Activated naive CD4-positive, alpha-beta T cell treated with anti-CD3 and anti-CD28 coated beads, Interleukin-2, amount 50 U/mL, for 72 hours (primary cell): ENCODE measurements at regions not wholly inside any gene's neighbourhood (a gene's known extent, or its start where the extent isn't known, plus 50 kb on each side); places are given as distances from the start of the nearest gene placed in this dataset.
A peak's percentile ranks its signal among the peaks of the same experiment; 100 is the strongest.

Experiments
- ATAC-seq, 2 donors: fragments of 150-1000 bp; cut with Tn5 transposase; 2 replicates each; pipeline ENCODE4 v1.10.0; 2021; ENCODE audit warnings: mild to moderate bottlenecking in 2 of 2, moderate library complexity in 2 of 2
- DNase-seq, 2 donors: peaks; one replicate each; pipeline ENCODE4 v3.0.0; 2021 to 2022; ENCODE audit warnings: low spot score in 2 of 2
- H3K27ac Mint-ChIP-seq, 2 donors: one replicate each; pipeline ENCODE4 v1.8.0; 2022; ENCODE audit warnings: mild to moderate bottlenecking in 2 of 2, mixed read lengths in 2 of 2
- H3K36me3 Mint-ChIP-seq, 2 donors: one replicate each; pipeline ENCODE4 v1.8.0; 2022; ENCODE audit warnings: mixed read lengths in 2 of 2
- H3K9me3 Mint-ChIP-seq, 2 donors: one replicate each; pipeline ENCODE4 v1.8.0; 2022; ENCODE audit warnings: mixed read lengths in 2 of 2

- ATAC-seq, result no peak
- DNase-seq, result no peak
- peaks cover 4% of the 10 kb centered on the region in 2 donors for H3K9me3 Mint-ChIP-seq
- no peak overlapping the region for H3K27ac Mint-ChIP-seq
- no peaks in the 10 kb centered on the region for H3K36me3 Mint-ChIP-seq
Measured at GRCh38 chr12:45102818-45103217, 51.9 kb upstream of the DBX2 start.

GRCh38 chr12:45105996-45106395, 55.1 kb upstream of the DBX2 start:
- Mint-ChIP-seq H3K27ac (no peak overlapping the region), H3K9me3 (peaks cover 0 to 4% of the 10 kb centered on the region in 2 donors), H3K36me3 (no peaks in the 10 kb centered on the region)
- ATAC-seq (no peak), DNase-seq (no peak)

- Mint-ChIP-seq H3K36me3 (no peaks in the 10 kb centered on the region), H3K27ac (no peak overlapping the region), H3K9me3 (no peaks in the 10 kb centered on the region)
- ATAC-seq (no peak), DNase-seq (no peak)
Measured at GRCh38 chr12:45112306-45112705, 61.4 kb upstream of the DBX2 start.

GRCh38 chr12:45121224-45121623, 70.3 kb upstream of the DBX2 start:
- ATAC-seq (no peak), DNase-seq (no peak)
- H3K27ac Mint-ChIP-seq, result no peak overlapping the region
- no peaks in the 10 kb centered on the region for H3K9me3 Mint-ChIP-seq
- no peaks in the 10 kb centered on the region for H3K36me3 Mint-ChIP-seq

- Mint-ChIP-seq H3K27ac (no peak overlapping the region), H3K36me3 (no peaks in the 10 kb centered on the region), H3K9me3 (no peaks in the 10 kb centered on the region)
- no peak for ATAC-seq
- no peak for DNase-seq
Measured at GRCh38 chr12:45122768-45123380, 72.0 kb upstream of the DBX2 start.

- ATAC-seq, result no peak
- H3K27ac Mint-ChIP-seq, result no peak overlapping the region
- no peaks in the 10 kb centered on the region for H3K9me3 Mint-ChIP-seq
Measured at GRCh38 chr12:45124485-45125155, 73.7 kb upstream of the DBX2 start.

GRCh38 chr12:45125997-45126396, 75.1 kb upstream of the DBX2 start:
- ATAC-seq (no peak), DNase-seq (no peak)
- H3K36me3 Mint-ChIP-seq, result no peaks in the 10 kb centered on the region
- no peak overlapping the region for H3K27ac Mint-ChIP-seq
- H3K9me3 Mint-ChIP-seq, result no peaks in the 10 kb centered on the region

More at GRCh38 chr12:45124485-45125155, 73.7 kb upstream of the DBX2 start:
- no peaks in the 10 kb centered on the region for H3K36me3 Mint-ChIP-seq
- no peak for DNase-seq

GRCh38 chr12:45128637-45129036, 77.7 kb upstream of the DBX2 start:
- ATAC-seq, result no peak
- no peak for DNase-seq
- Mint-ChIP-seq H3K9me3 (no peaks in the 10 kb centered on the region), H3K36me3 (no peaks in the 10 kb centered on the region), H3K27ac (no peak overlapping the region)

- ATAC-seq (peak; percentile 28 to 72), DNase-seq (peak in 1 of 2 donors; percentile 48)
- no peaks in the 10 kb centered on the region for H3K36me3 Mint-ChIP-seq
- no peaks in the 10 kb centered on the region for H3K9me3 Mint-ChIP-seq
- no peak overlapping the region for H3K27ac Mint-ChIP-seq
Measured at GRCh38 chr12:45130881-45131281, 80.0 kb upstream of the DBX2 start.

- no peak for DNase-seq
- no peak overlapping the region for H3K27ac Mint-ChIP-seq
- no peak for ATAC-seq
- no peaks in the 10 kb centered on the region for H3K9me3 Mint-ChIP-seq
- no peaks in the 10 kb centered on the region for H3K36me3 Mint-ChIP-seq
Measured at GRCh38 chr12:45131506-45131905, 80.6 kb upstream of the DBX2 start.

GRCh38 chr12:45138609-45139008, 77.3 kb upstream of the ANO6 start:
- Mint-ChIP-seq H3K36me3 (no peaks in the 10 kb centered on the region), H3K27ac (no peak overlapping the region), H3K9me3 (no peaks in the 10 kb centered on the region)
- ATAC-seq (no peak), DNase-seq (no peak)

- no peak for ATAC-seq
Measured at GRCh38 chr12:45148006-45148405, 67.9 kb upstream of the ANO6 start.

GRCh38 chr12:45148619-45149018, 67.3 kb upstream of the ANO6 start:
- DNase-seq (no peak), ATAC-seq (no peak)
- Mint-ChIP-seq H3K27ac (no peak overlapping the region), H3K36me3 (peaks cover 10 to 11% of the 10 kb centered on the region in 2 donors), H3K9me3 (peaks cover 13 to 23% of the 10 kb centered on the region in 2 donors)

More at GRCh38 chr12:45148006-45148405, 67.9 kb upstream of the ANO6 start:
- peaks cover 10 to 11% of the 10 kb centered on the region in 2 donors for H3K36me3 Mint-ChIP-seq
- H3K27ac Mint-ChIP-seq, result no peak overlapping the region
- DNase-seq, result no peak
- H3K9me3 Mint-ChIP-seq, result peaks cover 13 to 23% of the 10 kb centered on the region in 2 donors

GRCh38 chr12:45165284-45165683, 50.6 kb upstream of the ANO6 start:
- DNase-seq, result no peak
- Mint-ChIP-seq H3K27ac (no peak overlapping the region), H3K36me3 (peaks cover 7 to 27% of the 10 kb centered on the region in 2 donors), H3K9me3 (peaks cover 27 to 30% of the 10 kb centered on the region in 2 donors)
- ATAC-seq, result no peak

GRCh38 chr12:45166056-45166455, 49.8 kb upstream of the ANO6 start:
- no peak for DNase-seq
- peaks cover 7 to 24% of the 10 kb centered on the region in 2 donors for H3K36me3 Mint-ChIP-seq
- H3K27ac Mint-ChIP-seq, result no peak overlapping the region
- peaks cover 23 to 27% of the 10 kb centered on the region in 2 donors for H3K9me3 Mint-ChIP-seq
- no peak for ATAC-seq
